Peyer's patch (tissue), 4 donors: ENCODE measurements at regions not wholly inside any gene's neighbourhood (a gene's known extent, or its start where the extent isn't known, plus 50 kb on each side); places are given as distances from the start of the nearest gene placed in this dataset.

ENCODE experiments used
- DNase-seq, 3 donors: peaks; one replicate each; pipeline ENCODE4 v3.0.0-alpha.2; 2017 to 2019
- H3K27ac ChIP-seq, 4 donors: fragments of 200-600 bp; sonication (generic); one replicate each; pipeline ENCODE4 v1.5.1; 2016 to 2019
- H3K27me3 ChIP-seq, 2 donors: fragments of 200-600 bp; sonication (generic); one replicate each; pipeline ENCODE4 v1.5.1; 2019
- H3K36me3 ChIP-seq, 3 donors: fragments of 200-600 bp; sonication (generic); one replicate each; pipeline ENCODE4 v1.5.1; 2016 to 2019
- H3K4me1 ChIP-seq, 4 donors: fragments of 200-600 bp; sonication (generic); one replicate each; pipeline ENCODE4 v1.5.1; 2016 to 2019
- H3K4me3 ChIP-seq, 4 donors: fragments of 200-600 bp; sonication (generic); 1 replicate in 3 of 4; 2 replicates in 1 of 4; pipeline ENCODE4 v1.5.1; 2016 to 2019; ENCODE audit warnings: mild to moderate bottlenecking in 1 of 4
- H3K9me3 ChIP-seq, 4 donors: fragments of 200-600 bp; sonication (generic); one replicate each; pipeline ENCODE4 v1.5.1; 2016 to 2019; ENCODE audit warnings: mild to moderate bottlenecking in 1 of 4
- POLR2A ChIP-seq, 2 donors: fragments of 450-650 bp; IDR thresholded peaks; one replicate each; pipeline ENCODE4 v1.5.1; 2017; ENCODE audit warnings: antibody characterized with exemption in 2 of 2, mild to moderate bottlenecking in 2 of 2, moderate library complexity in 2 of 2
- TF ChIP-seq, protein P1 (sequence below), 6 experiments: fragments of 450-650 bp in 4 of 6; fragments of 200-600 bp in 2 of 6; sonication (generic) in 1 of 6; IDR thresholded peaks; one replicate each; pipeline ENCODE4 v1.5.1; 2017 to 2019; ENCODE audit warnings: antibody characterized with exemption in 6 of 6, mild to moderate bottlenecking in 3 of 6, moderate library complexity in 1 of 6

GRCh38 chrX:112279940-112280339, 197.4 kb upstream of the TRPC5 start:
- H3K36me3 ChIP-seq = no peaks in the 10 kb centered on the region
- no peak for DNase-seq

GRCh38 chrX:112270991-112271390, 188.4 kb upstream of the TRPC5 start:
- Histone ChIP-seq H3K4me1 (no peaks in the 10 kb centered on the region), H3K4me3 (no peak overlapping the region), H3K9me3 (no peaks in the 10 kb centered on the region), H3K27me3 (no peaks in the 10 kb centered on the region), H3K36me3 (no peaks in the 10 kb centered on the region), H3K27ac (no peak overlapping the region)
- TF ChIP-seq, protein P1, sequence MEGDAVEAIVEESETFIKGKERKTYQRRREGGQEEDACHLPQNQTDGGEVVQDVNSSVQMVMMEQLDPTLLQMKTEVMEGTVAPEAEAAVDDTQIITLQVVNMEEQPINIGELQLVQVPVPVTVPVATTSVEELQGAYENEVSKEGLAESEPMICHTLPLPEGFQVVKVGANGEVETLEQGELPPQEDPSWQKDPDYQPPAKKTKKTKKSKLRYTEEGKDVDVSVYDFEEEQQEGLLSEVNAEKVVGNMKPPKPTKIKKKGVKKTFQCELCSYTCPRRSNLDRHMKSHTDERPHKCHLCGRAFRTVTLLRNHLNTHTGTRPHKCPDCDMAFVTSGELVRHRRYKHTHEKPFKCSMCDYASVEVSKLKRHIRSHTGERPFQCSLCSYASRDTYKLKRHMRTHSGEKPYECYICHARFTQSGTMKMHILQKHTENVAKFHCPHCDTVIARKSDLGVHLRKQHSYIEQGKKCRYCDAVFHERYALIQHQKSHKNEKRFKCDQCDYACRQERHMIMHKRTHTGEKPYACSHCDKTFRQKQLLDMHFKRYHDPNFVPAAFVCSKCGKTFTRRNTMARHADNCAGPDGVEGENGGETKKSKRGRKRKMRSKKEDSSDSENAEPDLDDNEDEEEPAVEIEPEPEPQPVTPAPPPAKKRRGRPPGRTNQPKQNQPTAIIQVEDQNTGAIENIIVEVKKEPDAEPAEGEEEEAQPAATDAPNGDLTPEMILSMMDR (IDR thresholded peaks at IDR 0.05) = no peak
- no peak for TF ChIP-seq POLR2A (IDR thresholded peaks at IDR 0.05)
- no peak for DNase-seq

More at GRCh38 chrX:112279940-112280339, 197.4 kb upstream of the TRPC5 start:
- H3K27me3 ChIP-seq = no peaks in the 10 kb centered on the region
- TF ChIP-seq, protein P1 (IDR thresholded peaks at IDR 0.05) = no peak
- TF ChIP-seq POLR2A (IDR thresholded peaks at IDR 0.05) = no peak
- no peaks in the 10 kb centered on the region for H3K9me3 ChIP-seq
- no peaks in the 10 kb centered on the region for H3K4me1 ChIP-seq
- no peak overlapping the region for H3K27ac ChIP-seq
- no peak overlapping the region for H3K4me3 ChIP-seq

- H3K36me3 ChIP-seq = no peaks in the 10 kb centered on the region
- H3K4me1 ChIP-seq = no peaks in the 10 kb centered on the region
- no peak for DNase-seq
- H3K4me3 ChIP-seq = no peak overlapping the region
- no peaks in the 10 kb centered on the region for H3K27me3 ChIP-seq
- TF ChIP-seq, protein P1 (IDR thresholded peaks at IDR 0.05) = no peak
- no peak for TF ChIP-seq POLR2A (IDR thresholded peaks at IDR 0.05)
- H3K9me3 ChIP-seq = no peaks in the 10 kb centered on the region
- no peak overlapping the region for H3K27ac ChIP-seq
Measured at GRCh38 chrX:112266136-112266535, 183.6 kb upstream of the TRPC5 start.

GRCh38 chrX:112259375-112259774, 176.8 kb upstream of the TRPC5 start:
- Histone ChIP-seq H3K4me1 (no peaks in the 10 kb centered on the region), H3K9me3 (no peaks in the 10 kb centered on the region), H3K36me3 (no peaks in the 10 kb centered on the region), H3K27ac (no peak overlapping the region), H3K27me3 (no peaks in the 10 kb centered on the region), H3K4me3 (no peak overlapping the region)
- no peak for DNase-seq
- no peak for TF ChIP-seq POLR2A (IDR thresholded peaks at IDR 0.05)
- TF ChIP-seq, protein P1 (IDR thresholded peaks at IDR 0.05) = no peak

GRCh38 chrX:112254896-112255295, 172.3 kb upstream of the TRPC5 start:
- H3K9me3 ChIP-seq = no peaks in the 10 kb centered on the region
- no peak overlapping the region for H3K4me3 ChIP-seq
- H3K4me1 ChIP-seq = no peaks in the 10 kb centered on the region
- TF ChIP-seq, protein P1 (IDR thresholded peaks at IDR 0.05) = no peak
- no peak for TF ChIP-seq POLR2A (IDR thresholded peaks at IDR 0.05)
- no peak for DNase-seq
- no peaks in the 10 kb centered on the region for H3K27me3 ChIP-seq
- H3K36me3 ChIP-seq = no peaks in the 10 kb centered on the region
- H3K27ac ChIP-seq = no peak overlapping the region

DNA sequence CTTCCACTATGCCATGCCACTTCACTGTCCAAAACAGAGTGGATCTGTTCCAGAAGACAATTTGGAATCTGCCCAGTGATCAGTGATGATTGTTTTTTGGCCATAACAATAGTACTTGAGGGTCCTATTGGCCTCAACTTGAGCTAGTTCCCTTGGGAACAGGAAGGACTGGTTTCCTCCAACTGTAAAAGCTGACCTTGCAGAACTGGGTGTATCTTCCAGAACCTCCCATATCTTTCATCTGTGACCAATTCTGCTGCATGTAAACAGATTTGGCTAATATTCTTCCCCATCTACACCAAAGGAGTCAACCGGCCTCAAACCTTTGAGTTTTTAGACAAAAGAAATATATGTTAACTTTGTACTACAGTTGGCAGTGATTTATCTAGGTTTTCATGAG, 165.1 kb upstream of the TRPC5 start:
- H3K9me3 ChIP-seq = no peaks in the 10 kb centered on the region
- no peaks in the 10 kb centered on the region for H3K36me3 ChIP-seq
- DNase-seq = no peak
- H3K27me3 ChIP-seq = no peaks in the 10 kb centered on the region
- no peaks in the 10 kb centered on the region for H3K4me1 ChIP-seq
- TF ChIP-seq POLR2A (IDR thresholded peaks at IDR 0.05) = no peak
- TF ChIP-seq, protein P1 (IDR thresholded peaks at IDR 0.05) = no peak
- H3K27ac ChIP-seq = no peak overlapping the region
- no peak overlapping the region for H3K4me3 ChIP-seq
